HCT116 (cell line): ENCODE measurements at regions not wholly inside any gene's neighbourhood (a gene's known extent, or its start where the extent isn't known, plus 50 kb on each side); places are given as distances from the start of the nearest gene placed in this dataset.

Experiments used
- ATAC-seq: fragments of 200-7000 bp; cut with Tn5 transposase; 2 replicates; pipeline ENCODE4 v1.9.1; 2020; ENCODE audit warnings: mild to moderate bottlenecking, moderate library complexity
- BruUV-seq: library from RNA; stranded (reverse); fragments of 400-500 nt; replicated peaks from 2 replicates; lab custom pipeline; 2021; lab: Mats Ljungman, UMichigan
- CTCF ChIA-PET: fragments of 300-600 bp; sonication (Branson Sonifier 250); formaldehyde crosslinking; loops from one replicate; lab custom pipeline; 2021; ENCODE audit warnings: antibody characterized with exemption; lab: Charles Lee
- POLR2A ChIA-PET: fragments of 300-600, 350-600 bp; sonication (Branson Sonifier 250); formaldehyde crosslinking; loops from one replicate; lab custom pipeline; 2021; ENCODE audit warnings: antibody characterized with exemption; lab: Charles Lee
- RAD21 ChIA-PET, 2 experiments: fragments of 300-600 bp; sonication (Branson Sonifier 250); formaldehyde crosslinking; loops; one replicate each; lab custom pipeline; 2023; ENCODE audit warnings: low total read pairs in 2 of 2; ENCODE audit not compliant: uncharacterized antibody in 2 of 2, unreplicated experiment in 2 of 2, low non-redundant PET in 1 of 2; lab: Charles Lee
- DNase-seq: peaks from one replicate; pipeline ENCODE4 v3.0.0-alpha.2; 2010; ENCODE audit warnings: low read depth, low spot score
- H2AFZ ChIP-seq: fragments of 200-600 bp; shearing (Covaris generic), sonication (generic); 2 replicates; pipeline ENCODE4 v1.6.1; 2017; ENCODE audit warnings: low read depth, mixed run types, mixed read lengths, antibody characterized with exemption, low read length; ENCODE audit not compliant: poor library complexity, severe bottlenecking
- H3K27ac ChIP-seq: 2 replicates; pipeline ENCODE4 v1.5.1; 2012; ENCODE audit warnings: low read depth, low read length
- H3K27me3 ChIP-seq: fragments of 200-600 bp; sonication (generic); 2 replicates; pipeline ENCODE4 v1.6.1; 2016; ENCODE audit warnings: mixed run types, low read length, mixed read lengths; ENCODE audit not compliant: insufficient read depth
- H3K36me3 ChIP-seq, 2 experiments: fragments of 200-500 bp in 1 of 2; fragments of 200-600 bp in 1 of 2; sonication (Bioruptor generic) in 1 of 2; sonication (generic) in 1 of 2; 2 replicates each; pipeline versions ENCODE4 v1.5.1 to v1.6.1; 2014 to 2016; ENCODE audit warnings: low read length in 2 of 2, inconsistent platforms in 1 of 2, mixed read lengths in 1 of 2, mixed run types in 1 of 2; ENCODE audit not compliant: insufficient read depth in 2 of 2, control insufficient read depth in 1 of 2
- H3K4me1 ChIP-seq, 2 experiments: fragments of 200-600 bp in 1 of 2; sonication (generic) in 1 of 2; 2 replicates each; pipeline versions ENCODE4 v1.5.1 to v1.6.1; 2012 to 2017; ENCODE audit warnings: low read length in 2 of 2, inconsistent platforms in 1 of 2, mild to moderate bottlenecking in 1 of 2, mixed read lengths in 1 of 2, mixed run types in 1 of 2, moderate library complexity in 1 of 2; ENCODE audit not compliant: insufficient read depth in 2 of 2, control insufficient read depth in 1 of 2
- H3K4me2 ChIP-seq: fragments of 200-600 bp; sonication (generic); 2 replicates; pipeline ENCODE4 v1.6.1; 2017; ENCODE audit warnings: mixed run types, low read length, mixed read lengths
- H3K4me3 ChIP-seq, 2 experiments: fragments of 200-600 bp in 1 of 2; sonication (generic) in 1 of 2; replicated peaks in 1 of 2; 2 replicates each; pipeline ENCODE4 v1.5.1; 2011 to 2016; ENCODE audit warnings: low read length in 2 of 2, control low read depth in 1 of 2, low read depth in 1 of 2, mild to moderate bottlenecking in 1 of 2, mixed read lengths in 1 of 2, mixed run types in 1 of 2
- H3K79me2 ChIP-seq: fragments of 200-600 bp; sonication (generic); 2 replicates; pipeline ENCODE4 v1.6.1; 2017; ENCODE audit warnings: mild to moderate bottlenecking, mixed run types, low read length, moderate library complexity, mixed read lengths; ENCODE audit not compliant: insufficient read depth
- H3K9ac ChIP-seq: fragments of 200-600 bp; sonication (generic); 2 replicates; pipeline ENCODE4 v1.6.1; 2016; ENCODE audit warnings: low read length, mixed read lengths
- H3K9me2 ChIP-seq: fragments of 200-600 bp; sonication (generic), shearing (Covaris generic); 2 replicates; pipeline ENCODE4 v1.6.1; 2017; ENCODE audit warnings: mixed run types, mild to moderate bottlenecking, moderate library complexity; ENCODE audit not compliant: insufficient read depth
- H3K9me3 ChIP-seq, 2 experiments: fragments of 200-500 bp in 1 of 2; fragments of 200-600 bp in 1 of 2; sonication (Bioruptor generic) in 1 of 2; sonication (generic) in 1 of 2; 2 replicates each; pipeline ENCODE4 v1.6.1; 2014 to 2017; ENCODE audit warnings: low read length in 2 of 2, mixed read lengths in 2 of 2, inconsistent platforms in 1 of 2, low read depth in 1 of 2, mild to moderate bottlenecking in 1 of 2, mixed run types in 1 of 2, moderate library complexity in 1 of 2; ENCODE audit not compliant: control insufficient read depth in 1 of 2, insufficient read depth in 1 of 2
- H4K20me1 ChIP-seq: fragments of 200-600 bp; sonication (generic), shearing (Covaris generic); 2 replicates; pipeline ENCODE4 v1.6.1; 2017; ENCODE audit warnings: mixed run types, mild to moderate bottlenecking, moderate library complexity; ENCODE audit not compliant: insufficient read depth
- CBX3 ChIP-seq: IDR thresholded peaks from 2 replicates; pipeline ENCODE4 v1.6.1; 2012; ENCODE audit warnings: low read depth
- EZH2 ChIP-seq: fragments of 200-600 bp; sonication (generic); IDR thresholded peaks from 2 replicates; pipeline ENCODE4 v1.6.1; 2017; ENCODE audit warnings: antibody characterized with exemption, mixed run types
- FOSL1 ChIP-seq: IDR thresholded peaks from 2 replicates; pipeline ENCODE4 v1.6.1; 2012; ENCODE audit warnings: low read depth
- JUND ChIP-seq: IDR thresholded peaks from 2 replicates; pipeline ENCODE4 v1.6.1; 2012
- POLR2AphosphoS5 ChIP-seq: IDR thresholded peaks from 2 replicates; pipeline ENCODE4 v1.6.1; 2011; ENCODE audit warnings: mild to moderate bottlenecking, low read depth, low read length, moderate library complexity
- RAD21 ChIP-seq: IDR thresholded peaks from 2 replicates; pipeline ENCODE4 v1.6.1; 2012; ENCODE audit warnings: low read depth, mild to moderate bottlenecking
- SP1 ChIP-seq: IDR thresholded peaks from 2 replicates; pipeline ENCODE4 v1.6.1; 2012; ENCODE audit warnings: low read depth
- SRF ChIP-seq: IDR thresholded peaks from 2 replicates; pipeline ENCODE4 v1.6.1; 2012; ENCODE audit warnings: low read depth
- TCF7L2 ChIP-seq: IDR thresholded peaks from 2 replicates; pipeline ENCODE4 v1.7.0; 2011; ENCODE audit warnings: borderline replicate concordance, inconsistent platforms; ENCODE audit not compliant: insufficient read depth, insufficient read length; ENCODE audit errors: extremely low read depth
- YY1 ChIP-seq: IDR thresholded peaks from 2 replicates; pipeline ENCODE4 v1.6.1; 2011; ENCODE audit warnings: low read length, low read depth, moderate library complexity, mild to moderate bottlenecking; ENCODE audit not compliant: insufficient replicate concordance; ENCODE audit errors: extremely low read depth
- ZNF274 ChIP-seq: fragments of 200-500 bp; sonication (Bioruptor generic); IDR thresholded peaks from 2 replicates; pipeline ENCODE4 v1.6.1; 2014; ENCODE audit warnings: mild to moderate bottlenecking, low read depth, low read length, inconsistent platforms
- intact Hi-C: fragments of 100-400 bp; cut with micrococcal nuclease; formaldehyde crosslinking; loops from 2 replicates; pipeline ENCODE4 v1.10.0; 2022
- TF ChIP-seq, protein P1 (sequence below): IDR thresholded peaks from 2 replicates; pipeline ENCODE4 v1.6.1; 2012
- TF ChIP-seq, protein P2 (sequence below): IDR thresholded peaks from 2 replicates; pipeline ENCODE4 v1.6.1; 2012; ENCODE audit warnings: low read depth
- TF ChIP-seq, protein P3 (sequence below): IDR thresholded peaks from 2 replicates; pipeline ENCODE4 v1.6.1; 2012

DNA sequence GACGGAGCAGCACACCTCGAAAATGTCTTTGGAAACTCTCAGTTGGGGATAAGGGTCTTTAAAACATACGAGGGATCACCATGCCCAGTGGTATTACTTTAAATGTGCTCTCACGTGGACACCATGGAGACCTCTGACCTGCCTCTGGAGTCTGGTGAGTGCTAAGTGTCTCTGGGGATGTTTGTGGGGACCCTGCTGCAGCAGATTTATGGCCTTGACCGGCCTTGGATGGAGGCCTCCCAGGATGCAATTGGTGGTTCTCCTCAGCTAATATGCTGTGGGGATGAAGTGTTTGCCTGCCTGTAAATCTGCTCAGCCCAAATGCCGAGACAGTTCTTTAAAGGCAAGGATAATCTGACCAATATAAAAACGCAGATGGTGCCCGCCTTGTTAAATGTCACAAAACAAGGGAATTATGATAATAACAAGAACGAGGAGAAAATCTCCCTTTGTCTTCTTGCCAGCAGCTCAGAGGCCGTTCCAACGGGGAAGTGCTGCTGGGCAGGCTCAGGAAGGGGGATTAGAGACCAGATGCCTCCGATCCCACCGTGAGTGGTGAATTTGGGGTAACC, 154.4 kb downstream of the ABCC12 start:
- DNase-seq, result no peak
- H3K27ac ChIP-seq, result no peak overlapping the region
- H3K4me1 ChIP-seq, result no peaks in the 10 kb centered on the region
- no peak overlapping the region for H3K4me3 ChIP-seq
- ATAC-seq, result no peak
- no peaks in the 10 kb centered on the region for H3K79me2 ChIP-seq
- no peaks in the 10 kb centered on the region for H3K36me3 ChIP-seq
- H3K27me3 ChIP-seq, result peaks cover 13% of the 10 kb centered on the region; the same call in 1 of the 2 replicates
- TF ChIP-seq SP1 (no peak), RAD21 (no peak), EZH2 (no peak), POLR2AphosphoS5 (no peak), YY1 (no peak), TCF7L2 (no peak), FOSL1 (no peak), SRF (no peak), CBX3 (no peak), ZNF274 (no peak), JUND (no peak)
- TF ChIP-seq, protein P1, sequence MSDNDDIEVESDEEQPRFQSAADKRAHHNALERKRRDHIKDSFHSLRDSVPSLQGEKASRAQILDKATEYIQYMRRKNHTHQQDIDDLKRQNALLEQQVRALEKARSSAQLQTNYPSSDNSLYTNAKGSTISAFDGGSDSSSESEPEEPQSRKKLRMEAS, result no peak
- TF ChIP-seq, protein P2, sequence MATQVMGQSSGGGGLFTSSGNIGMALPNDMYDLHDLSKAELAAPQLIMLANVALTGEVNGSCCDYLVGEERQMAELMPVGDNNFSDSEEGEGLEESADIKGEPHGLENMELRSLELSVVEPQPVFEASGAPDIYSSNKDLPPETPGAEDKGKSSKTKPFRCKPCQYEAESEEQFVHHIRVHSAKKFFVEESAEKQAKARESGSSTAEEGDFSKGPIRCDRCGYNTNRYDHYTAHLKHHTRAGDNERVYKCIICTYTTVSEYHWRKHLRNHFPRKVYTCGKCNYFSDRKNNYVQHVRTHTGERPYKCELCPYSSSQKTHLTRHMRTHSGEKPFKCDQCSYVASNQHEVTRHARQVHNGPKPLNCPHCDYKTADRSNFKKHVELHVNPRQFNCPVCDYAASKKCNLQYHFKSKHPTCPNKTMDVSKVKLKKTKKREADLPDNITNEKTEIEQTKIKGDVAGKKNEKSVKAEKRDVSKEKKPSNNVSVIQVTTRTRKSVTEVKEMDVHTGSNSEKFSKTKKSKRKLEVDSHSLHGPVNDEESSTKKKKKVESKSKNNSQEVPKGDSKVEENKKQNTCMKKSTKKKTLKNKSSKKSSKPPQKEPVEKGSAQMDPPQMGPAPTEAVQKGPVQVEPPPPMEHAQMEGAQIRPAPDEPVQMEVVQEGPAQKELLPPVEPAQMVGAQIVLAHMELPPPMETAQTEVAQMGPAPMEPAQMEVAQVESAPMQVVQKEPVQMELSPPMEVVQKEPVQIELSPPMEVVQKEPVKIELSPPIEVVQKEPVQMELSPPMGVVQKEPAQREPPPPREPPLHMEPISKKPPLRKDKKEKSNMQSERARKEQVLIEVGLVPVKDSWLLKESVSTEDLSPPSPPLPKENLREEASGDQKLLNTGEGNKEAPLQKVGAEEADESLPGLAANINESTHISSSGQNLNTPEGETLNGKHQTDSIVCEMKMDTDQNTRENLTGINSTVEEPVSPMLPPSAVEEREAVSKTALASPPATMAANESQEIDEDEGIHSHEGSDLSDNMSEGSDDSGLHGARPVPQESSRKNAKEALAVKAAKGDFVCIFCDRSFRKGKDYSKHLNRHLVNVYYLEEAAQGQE, result no peak
- TF ChIP-seq, protein P3, sequence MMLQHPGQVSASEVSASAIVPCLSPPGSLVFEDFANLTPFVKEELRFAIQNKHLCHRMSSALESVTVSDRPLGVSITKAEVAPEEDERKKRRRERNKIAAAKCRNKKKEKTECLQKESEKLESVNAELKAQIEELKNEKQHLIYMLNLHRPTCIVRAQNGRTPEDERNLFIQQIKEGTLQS, result no peak
- no TSS peak for BruUV-seq
- intact Hi-C loops, result no loop called here
- H3K4me2 ChIP-seq, result no peak overlapping the region
- RAD21 ChIA-PET, result no interaction called here
- H4K20me1 ChIP-seq, result no peaks in the 10 kb centered on the region
- no peak overlapping the region for H3K9ac ChIP-seq
- POLR2A ChIA-PET, result no interaction called here
- H2AFZ ChIP-seq, result no peak overlapping the region
- no peaks in the 10 kb centered on the region for H3K9me2 ChIP-seq
- CTCF ChIA-PET, result no interaction called here
- H3K9me3 ChIP-seq, result no peaks in the 10 kb centered on the region
